Neuronal stem cell (in vitro differentiated cells): ENCODE measurements at regions not wholly inside any gene's neighbourhood (a gene's known extent, or its start where the extent isn't known, plus 50 kb on each side); places are given as distances from the start of the nearest gene placed in this dataset.

ENCODE experiments used
- DNase-seq: peaks from one replicate; pipeline ENCODE4 v3.0.0-alpha.2; 2013; ENCODE audit warnings: low spot score
- H2AFZ ChIP-seq: one replicate; pipeline ENCODE4 v1.6.1; 2013; ENCODE audit warnings: mild to moderate bottlenecking, low read length, inconsistent platforms
- H2AK5ac ChIP-seq: 2 replicates; pipeline ENCODE4 v1.6.1; 2013; ENCODE audit warnings: low read depth, mild to moderate bottlenecking, inconsistent platforms, low read length, moderate library complexity, mixed read lengths
- H2BK120ac ChIP-seq: 2 replicates; pipeline ENCODE4 v1.6.1; 2013; ENCODE audit warnings: low read depth, mild to moderate bottlenecking, inconsistent platforms, low read length, moderate library complexity, mixed read lengths
- H2BK12ac ChIP-seq: one replicate; pipeline ENCODE4 v1.6.1; 2013; ENCODE audit warnings: low read length, inconsistent platforms
- H2BK15ac ChIP-seq: 2 replicates; pipeline ENCODE4 v1.6.1; 2013; ENCODE audit warnings: mild to moderate bottlenecking, low read length, inconsistent platforms, mixed read lengths
- H2BK5ac ChIP-seq: one replicate; pipeline ENCODE4 v1.6.1; 2013; ENCODE audit warnings: inconsistent platforms, mild to moderate bottlenecking, low read length, moderate library complexity
- H3K14ac ChIP-seq: one replicate; pipeline ENCODE4 v1.6.1; 2013; ENCODE audit warnings: low read length, inconsistent platforms
- H3K18ac ChIP-seq: 2 replicates; pipeline ENCODE4 v1.6.1; 2013; ENCODE audit warnings: low read length, inconsistent platforms
- H3K23ac ChIP-seq: 2 replicates; pipeline ENCODE4 v1.6.1; 2013; ENCODE audit warnings: low read depth, mild to moderate bottlenecking, mixed read lengths, low read length, inconsistent platforms; ENCODE audit not compliant: poor library complexity
- H3K27ac ChIP-seq: replicated peaks from 3 replicates; pipeline ENCODE4 v1.5.1; 2013; ENCODE audit warnings: low read length, inconsistent platforms
- H3K27me3 ChIP-seq, 3 experiments: 2 replicates each; pipeline ENCODE4 v1.6.1; 2013; ENCODE audit warnings: low read length in 3 of 3, mild to moderate bottlenecking in 2 of 3, inconsistent platforms in 1 of 3, low read depth in 1 of 3, mixed read lengths in 1 of 3, moderate library complexity in 1 of 3; ENCODE audit not compliant: control insufficient read depth in 3 of 3, insufficient read depth in 3 of 3
- H3K36me3 ChIP-seq, 2 donors: replicated peaks in 1 of 2; 2 replicates each; pipeline ENCODE4 v1.6.1; 2013; ENCODE audit warnings: low read length in 2 of 2; ENCODE audit not compliant: control insufficient read depth in 2 of 2, insufficient read depth in 2 of 2
- H3K4ac ChIP-seq: 2 replicates; pipeline ENCODE4 v1.6.1; 2013; ENCODE audit warnings: inconsistent platforms, mild to moderate bottlenecking, low read length, moderate library complexity
- H3K4me1 ChIP-seq, 2 donors: 1 replicate in 1 of 2; 2 replicates in 1 of 2; pipeline ENCODE4 v1.6.1; 2013; ENCODE audit warnings: low read length in 2 of 2, low read depth in 1 of 2; ENCODE audit not compliant: control insufficient read depth in 2 of 2, insufficient read depth in 1 of 2
- H3K4me2 ChIP-seq: one replicate; pipeline ENCODE4 v1.6.1; 2013; ENCODE audit warnings: mild to moderate bottlenecking, low read length, inconsistent platforms; ENCODE audit not compliant: insufficient read depth, poor library complexity, severe bottlenecking
- H3K4me3 ChIP-seq, 2 donors: 2 replicates each; pipeline ENCODE4 v1.5.1; 2013; ENCODE audit warnings: low read length in 2 of 2, mild to moderate bottlenecking in 2 of 2, inconsistent platforms in 1 of 2, moderate library complexity in 1 of 2
- H3K79me1 ChIP-seq: one replicate; pipeline ENCODE4 v1.6.1; 2013; ENCODE audit warnings: low read depth, mild to moderate bottlenecking, inconsistent platforms, low read length, moderate library complexity
- H3K9ac ChIP-seq: one replicate; pipeline ENCODE4 v1.6.1; 2013; ENCODE audit warnings: mild to moderate bottlenecking, low read depth, low read length, inconsistent platforms; ENCODE audit not compliant: poor library complexity
- H3K9me3 ChIP-seq, 2 donors: replicated peaks in 1 of 2; 2 replicates each; pipeline versions ENCODE3 to v1.6.1; 2013; ENCODE audit warnings: low read length in 2 of 2, mild to moderate bottlenecking in 2 of 2, inconsistent platforms in 1 of 2, low read depth in 1 of 2, mixed read lengths in 1 of 2, moderate library complexity in 1 of 2; ENCODE audit not compliant: control insufficient read depth in 2 of 2, insufficient read depth in 1 of 2
- H4K8ac ChIP-seq: one replicate; pipeline ENCODE4 v1.6.1; 2013; ENCODE audit warnings: low read depth, mild to moderate bottlenecking, inconsistent platforms, low read length, moderate library complexity
- H4K91ac ChIP-seq: one replicate; pipeline ENCODE4 v1.6.1; 2013; ENCODE audit warnings: low read length, low read depth, mild to moderate bottlenecking, inconsistent platforms; ENCODE audit not compliant: poor library complexity
- WGBS, 2 donors: extraction: QIAGEN DNeasy Blood & Tissue Kit; methylation state at CpG; one replicate each; pipeline ENCODE4 v1.1.7; 2013; ENCODE audit warnings: missing lambda C conversion rate in 2 of 2, mixed read lengths in 1 of 2; ENCODE audit not compliant: insufficient read length in 2 of 2, insufficient replicate concordance in 1 of 2; ENCODE audit errors: extremely low coverage in 2 of 2; 5-methylcytosine and 5-hydroxymethylcytosine counted together

GRCh38 chr4:27276307-27277073, 415.8 kb downstream of the STIM2 start:
- DNase-seq: no peak
- H2BK5ac ChIP-seq: no peak overlapping the region
- H3K4me2 ChIP-seq: no peak overlapping the region
- no peak overlapping the region for H2AFZ ChIP-seq
- no peak overlapping the region for H3K18ac ChIP-seq
- H3K9me3 ChIP-seq: no peaks in the 10 kb centered on the region
- H4K8ac ChIP-seq: no peak overlapping the region
- H3K4me3 ChIP-seq: no peak overlapping the region
- H3K4ac ChIP-seq: no peak overlapping the region
- no peaks in the 10 kb centered on the region for H3K27me3 ChIP-seq
- H3K9ac ChIP-seq: no peak overlapping the region
- H2BK12ac ChIP-seq: no peak overlapping the region
- no CpG with 5 or more reads among the region's 3 CpGs for WGBS, 2 donors
- H3K4me1 ChIP-seq: peaks cover 0 to 4% of the 10 kb centered on the region in 2 donors
- H2BK120ac ChIP-seq: no peak overlapping the region
- H2BK15ac ChIP-seq: no peak overlapping the region
- H3K36me3 ChIP-seq: no peaks in the 10 kb centered on the region
- no peak overlapping the region for H2AK5ac ChIP-seq
- H3K79me1 ChIP-seq: no peaks in the 10 kb centered on the region
- no peak overlapping the region for H3K27ac ChIP-seq
- H4K91ac ChIP-seq: no peak overlapping the region
- H3K14ac ChIP-seq: no peak overlapping the region
- H3K23ac ChIP-seq: no peak overlapping the region

- Histone ChIP-seq H3K23ac (no peak overlapping the region), H3K27ac (no peak overlapping the region), H3K4me1 (no peaks in the 10 kb centered on the region), H3K14ac (no peak overlapping the region), H4K8ac (no peak overlapping the region), H2BK5ac (no peak overlapping the region), H3K4me2 (no peak overlapping the region), H3K9me3 (no peaks in the 10 kb centered on the region), H3K27me3 (no peaks in the 10 kb centered on the region), H2AFZ (no peak overlapping the region), H3K4me3 (no peak overlapping the region), H2AK5ac (no peak overlapping the region), H3K18ac (no peak overlapping the region), H4K91ac (no peak overlapping the region), H3K9ac (no peak overlapping the region), H3K36me3 (no peaks in the 10 kb centered on the region), H3K4ac (no peak overlapping the region), H2BK15ac (no peak overlapping the region), H2BK12ac (no peak overlapping the region), H3K79me1 (no peaks in the 10 kb centered on the region), H2BK120ac (no peak overlapping the region)
- DNase-seq: peak; percentile 66
- no CpG with 5 or more reads among the region's 5 CpGs for WGBS, 2 donors
Measured at GRCh38 chr4:27278615-27279375, 418.2 kb downstream of the STIM2 start.

GRCh38 chr4:27288496-27288895, 427.9 kb downstream of the STIM2 start:
- WGBS, 2 donors: no CpG with 5 or more reads among the region's 5 CpGs

GRCh38 chr4:27289704-27290103, 429.1 kb downstream of the STIM2 start:
- Histone ChIP-seq H3K9ac (no peak overlapping the region), H2AFZ (no peak overlapping the region), H3K18ac (no peak overlapping the region), H3K9me3 (no peaks in the 10 kb centered on the region), H3K36me3 (no peaks in the 10 kb centered on the region), H2BK15ac (no peak overlapping the region), H3K14ac (no peak overlapping the region), H3K27ac (no peak overlapping the region), H3K4me1 (peaks cover 0 to 2% of the 10 kb centered on the region in 2 donors), H2BK12ac (no peak overlapping the region), H3K4ac (no peak overlapping the region), H3K27me3 (no peaks in the 10 kb centered on the region), H2BK120ac (no peak overlapping the region), H3K4me3 (no peak overlapping the region), H4K8ac (no peak overlapping the region), H3K23ac (no peak overlapping the region), H3K79me1 (no peaks in the 10 kb centered on the region), H2BK5ac (no peak overlapping the region), H3K4me2 (no peak overlapping the region), H4K91ac (no peak overlapping the region), H2AK5ac (no peak overlapping the region)
- no CpG with 5 or more reads among the region's 3 CpGs for WGBS, 2 donors
- DNase-seq: no peak

More at GRCh38 chr4:27288496-27288895, 427.9 kb downstream of the STIM2 start:
- Histone ChIP-seq H2BK12ac (no peak overlapping the region), H4K91ac (no peak overlapping the region), H2BK120ac (no peak overlapping the region), H3K4me2 (no peak overlapping the region), H2AFZ (no peak overlapping the region), H3K9ac (no peak overlapping the region), H3K4me3 (no peak overlapping the region), H3K27me3 (no peaks in the 10 kb centered on the region), H3K14ac (no peak overlapping the region), H3K27ac (no peak overlapping the region), H3K23ac (no peak overlapping the region), H3K79me1 (no peaks in the 10 kb centered on the region), H2BK5ac (no peak overlapping the region), H3K36me3 (no peaks in the 10 kb centered on the region), H2AK5ac (no peak overlapping the region), H3K4ac (no peak overlapping the region), H4K8ac (no peak overlapping the region), H2BK15ac (no peak overlapping the region), H3K9me3 (no peaks in the 10 kb centered on the region), H3K18ac (no peak overlapping the region), H3K4me1 (peaks cover 0 to 2% of the 10 kb centered on the region in 2 donors)
- DNase-seq: no peak
